ENCODE measurements at regions not wholly inside any gene's neighbourhood (a gene's known extent, or its start where the extent isn't known, plus 50 kb on each side); places are given as distances from the start of the nearest gene placed in this dataset.

GRCh38 chr12:60501124-60501729, 905.4 kb downstream of the SLC16A7 start:
- 74% methylated on average over 2 of the region's 2 CpGs for WGBS (ENCODE audit: low lambda C conversion rate, missing lambda C conversion rate)
- H3K4me2 ChIP-seq: no peak overlapping the region
- H2AFZ ChIP-seq: no peak overlapping the region
- H3K27me3 ChIP-seq: no peaks in the 10 kb centered on the region
- DNase-seq (ENCODE audit: low spot score): peak; percentile 18
- H3K9me3 ChIP-seq (ENCODE audit: low read depth): no peaks in the 10 kb centered on the region
- H4K20me1 ChIP-seq (ENCODE audit: insufficient read depth, poor library complexity, severe bottlenecking): no peaks in the 10 kb centered on the region
- no peaks in the 10 kb centered on the region for H3K9me2 ChIP-seq (replicated peaks; ENCODE audit: insufficient read depth)
- H3K4me1 ChIP-seq (ENCODE audit: insufficient read depth): no peaks in the 10 kb centered on the region
- no peaks in the 10 kb centered on the region for H3K79me2 ChIP-seq
- no peak overlapping the region for H3K4me3 ChIP-seq
- H3K27ac ChIP-seq: no peak overlapping the region
- no peaks in the 10 kb centered on the region for H3K36me3 ChIP-seq (replicated peaks; ENCODE audit: insufficient read depth, low read depth)
- TF ChIP-seq EZH2phosphoT487 (IDR thresholded peaks at IDR 0.05; ENCODE audit: low read depth, severe bottlenecking, unreplicated experiment): no peak
- TF ChIP-seq EZH2 (IDR thresholded peaks at IDR 0.05; ENCODE audit: borderline replicate concordance): no peak
- peak; percentile 40 for TF ChIP-seq CTCF (IDR thresholded peaks at IDR 0.05; ENCODE audit: poor library complexity)

- no peaks in the 10 kb centered on the region for H3K79me2 ChIP-seq
- no peaks in the 10 kb centered on the region for H4K20me1 ChIP-seq (ENCODE audit: insufficient read depth, poor library complexity, severe bottlenecking)
- no peak overlapping the region for H3K4me3 ChIP-seq
- H3K27me3 ChIP-seq: no peaks in the 10 kb centered on the region
- H2AFZ ChIP-seq: no peak overlapping the region
- no peak overlapping the region for H3K27ac ChIP-seq
- TF ChIP-seq CTCF (IDR thresholded peaks at IDR 0.05; ENCODE audit: poor library complexity) (no peak), EZH2 (IDR thresholded peaks at IDR 0.05; ENCODE audit: borderline replicate concordance) (no peak), EZH2phosphoT487 (IDR thresholded peaks at IDR 0.05; ENCODE audit: low read depth, severe bottlenecking, unreplicated experiment) (no peak)
- H3K36me3 ChIP-seq (replicated peaks; ENCODE audit: insufficient read depth, low read depth): no peaks in the 10 kb centered on the region
- H3K9me3 ChIP-seq (ENCODE audit: low read depth): no peaks in the 10 kb centered on the region
- 88% methylated on average over 5 of the region's 5 CpGs for WGBS (ENCODE audit: low lambda C conversion rate, missing lambda C conversion rate)
- DNase-seq (ENCODE audit: low spot score): no peak
- H3K4me2 ChIP-seq: no peak overlapping the region
- H3K4me1 ChIP-seq (ENCODE audit: insufficient read depth): no peaks in the 10 kb centered on the region
- no peaks in the 10 kb centered on the region for H3K9me2 ChIP-seq (replicated peaks; ENCODE audit: insufficient read depth)
Observed at GRCh38 chr12:60522684-60523400, 927.0 kb downstream of the SLC16A7 start.

- Histone ChIP-seq H3K27me3 (no peaks in the 10 kb centered on the region), H3K27ac (no peak overlapping the region), H3K9me3 (ENCODE audit: low read depth) (no peaks in the 10 kb centered on the region), H3K36me3 (replicated peaks; ENCODE audit: insufficient read depth, low read depth) (no peaks in the 10 kb centered on the region), H3K4me3 (no peak overlapping the region), H3K4me2 (no peak overlapping the region), H4K20me1 (ENCODE audit: insufficient read depth, poor library complexity, severe bottlenecking) (no peaks in the 10 kb centered on the region), H2AFZ (no peak overlapping the region), H3K9me2 (replicated peaks; ENCODE audit: insufficient read depth) (no peaks in the 10 kb centered on the region), H3K4me1 (ENCODE audit: insufficient read depth) (no peaks in the 10 kb centered on the region), H3K79me2 (no peaks in the 10 kb centered on the region)
- 95% methylated on average over 1 of the region's 1 CpG for WGBS (ENCODE audit: low lambda C conversion rate, missing lambda C conversion rate)
- DNase-seq (ENCODE audit: low spot score): no peak
- TF ChIP-seq EZH2phosphoT487 (IDR thresholded peaks at IDR 0.05; ENCODE audit: low read depth, severe bottlenecking, unreplicated experiment) (no peak), CTCF (IDR thresholded peaks at IDR 0.05; ENCODE audit: poor library complexity) (no peak), EZH2 (IDR thresholded peaks at IDR 0.05; ENCODE audit: borderline replicate concordance) (no peak)
Observed at GRCh38 chr12:60529261-60529660, 933.4 kb downstream of the SLC16A7 start.

Data from hepatocyte (in vitro differentiated cells).